ENCODE measurements at regions not wholly inside any gene's neighbourhood (a gene's known extent, or its start where the extent isn't known, plus 50 kb on each side); places are given as distances from the start of the nearest gene placed in this dataset.

DNA sequence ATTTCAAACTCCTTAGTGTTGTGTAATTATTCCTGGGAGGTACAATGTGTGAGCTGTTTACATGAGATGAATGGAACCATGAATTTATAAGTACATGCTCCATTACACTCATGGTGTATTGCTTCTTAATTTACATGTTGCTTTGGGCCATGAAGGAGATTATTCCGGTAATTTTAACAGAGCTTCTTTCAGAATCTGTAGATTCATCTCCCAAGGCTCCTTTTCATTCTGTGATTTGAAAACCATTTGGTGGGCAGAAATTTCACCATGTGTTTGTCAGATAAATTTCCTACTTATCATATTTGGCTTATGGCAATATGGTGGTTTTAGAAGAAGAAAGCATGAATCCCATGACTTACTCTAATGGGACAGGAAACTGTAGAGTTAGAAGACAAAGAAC is 421.6 kb upstream of the EYS start:
- DNase-seq (no peak), ATAC-seq (ENCODE audit: insufficient read depth, low read depth) (no peak)
- H4K20me1 ChIP-seq (ENCODE audit: insufficient read depth, low read length) = no peaks in the 10 kb centered on the region
- no peak overlapping the region for H3K9ac ChIP-seq (ENCODE audit: low read depth, low read length)
- no peak overlapping the region for H3K4me2 ChIP-seq (ENCODE audit: insufficient read depth, low read length)
- no peak for TF ChIP-seq EZH2 (IDR thresholded peaks at IDR 0.05; ENCODE audit: borderline replicate concordance, low read depth, low read length, severe bottlenecking)
- peaks cover 4% of the 10 kb centered on the region for H3K9me3 ChIP-seq (ENCODE audit: insufficient read depth, low read length, severe bottlenecking)
- H2AFZ ChIP-seq (ENCODE audit: low read depth, low read length) = no peak overlapping the region
- no peak overlapping the region for H3K27ac ChIP-seq (ENCODE audit: low read length)
- no peaks in the 10 kb centered on the region for H3K27me3 ChIP-seq (ENCODE audit: insufficient read depth, low read length, poor library complexity)
- H3K4me3 ChIP-seq (ENCODE audit: low read depth in 1 of 2, low read length in 2 of 2) = no peak overlapping the region
- no peaks in the 10 kb centered on the region for H3K79me2 ChIP-seq (ENCODE audit: insufficient read depth, low read length)
- no peaks in the 10 kb centered on the region for H3K4me1 ChIP-seq (ENCODE audit: insufficient read depth, low read length)
- no peaks in the 10 kb centered on the region for H3K36me3 ChIP-seq (ENCODE audit: insufficient read depth, low read length)

DNA sequence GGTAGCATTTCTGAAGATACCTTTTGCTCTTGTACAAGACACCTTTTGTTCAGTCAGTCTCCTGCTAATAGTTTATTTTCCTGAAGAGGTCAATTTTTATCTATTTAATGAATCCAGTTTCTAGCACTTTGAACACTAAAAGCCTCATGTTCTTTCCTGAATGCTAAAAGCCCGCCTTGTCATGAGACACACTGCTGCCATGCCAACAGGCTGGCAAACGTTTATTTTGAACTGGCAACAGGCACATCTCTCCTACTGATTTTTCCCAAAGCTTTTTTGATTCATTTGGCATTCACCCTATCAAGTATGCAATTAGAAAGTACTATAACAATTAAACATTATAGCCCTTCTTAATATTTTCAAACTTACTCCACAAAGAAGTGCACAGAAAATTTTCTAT is 421.2 kb upstream of the EYS start:
- no peak for ATAC-seq (ENCODE audit: insufficient read depth, low read depth)

GRCh38 chr6:66127061-66127460 is 420.0 kb upstream of the EYS start:
- H3K79me2 ChIP-seq (ENCODE audit: insufficient read depth, low read length) = no peaks in the 10 kb centered on the region
- TF ChIP-seq CTCF (IDR thresholded peaks at IDR 0.05; ENCODE audit: borderline replicate concordance, extremely low read depth, low read length, poor library complexity, severe bottlenecking) = no peak
- no peak for TF ChIP-seq EZH2 (IDR thresholded peaks at IDR 0.05; ENCODE audit: borderline replicate concordance, low read depth, low read length, severe bottlenecking)
- peaks cover 4% of the 10 kb centered on the region for H3K9me3 ChIP-seq (ENCODE audit: insufficient read depth, low read length, severe bottlenecking)
- H4K20me1 ChIP-seq (ENCODE audit: insufficient read depth, low read length) = no peaks in the 10 kb centered on the region
- DNase-seq (no peak), ATAC-seq (ENCODE audit: insufficient read depth, low read depth) (no peak)
- no peak overlapping the region for H3K4me2 ChIP-seq (ENCODE audit: insufficient read depth, low read length)
- no peaks in the 10 kb centered on the region for H3K4me1 ChIP-seq (ENCODE audit: insufficient read depth, low read length)
- no peak overlapping the region for H3K9ac ChIP-seq (ENCODE audit: low read depth, low read length)
- no peak overlapping the region for H2AFZ ChIP-seq (ENCODE audit: low read depth, low read length)
- no peaks in the 10 kb centered on the region for H3K27me3 ChIP-seq (ENCODE audit: insufficient read depth, low read length, poor library complexity)
- H3K4me3 ChIP-seq (ENCODE audit: low read depth in 1 of 2, low read length in 2 of 2) = no peak overlapping the region
- no peak overlapping the region for H3K27ac ChIP-seq (ENCODE audit: low read length)
- H3K36me3 ChIP-seq (ENCODE audit: insufficient read depth, low read length) = no peaks in the 10 kb centered on the region

More for the DNA sequence above, 421.2 kb upstream of the EYS start:
- Histone ChIP-seq H3K9ac (ENCODE audit: low read depth, low read length) (no peak overlapping the region), H2AFZ (ENCODE audit: low read depth, low read length) (no peak overlapping the region), H3K27ac (ENCODE audit: low read length) (no peak overlapping the region), H3K4me2 (ENCODE audit: insufficient read depth, low read length) (no peak overlapping the region), H3K9me3 (ENCODE audit: insufficient read depth, low read length, severe bottlenecking) (peaks cover 4% of the 10 kb centered on the region), H3K36me3 (ENCODE audit: insufficient read depth, low read length) (no peaks in the 10 kb centered on the region), H4K20me1 (ENCODE audit: insufficient read depth, low read length) (no peaks in the 10 kb centered on the region), H3K27me3 (ENCODE audit: insufficient read depth, low read length, poor library complexity) (no peaks in the 10 kb centered on the region), H3K4me3 (ENCODE audit: low read depth in 1 of 2, low read length in 2 of 2) (no peak overlapping the region), H3K79me2 (ENCODE audit: insufficient read depth, low read length) (no peaks in the 10 kb centered on the region), H3K4me1 (ENCODE audit: insufficient read depth, low read length) (no peaks in the 10 kb centered on the region)
- TF ChIP-seq EZH2 (IDR thresholded peaks at IDR 0.05; ENCODE audit: borderline replicate concordance, low read depth, low read length, severe bottlenecking) (no peak), CTCF (IDR thresholded peaks at IDR 0.05; ENCODE audit: borderline replicate concordance, extremely low read depth, low read length, poor library complexity, severe bottlenecking) (no peak)
- DNase-seq = no peak

GRCh38 chr6:66126358-66126757 is 419.3 kb upstream of the EYS start:
- ATAC-seq (ENCODE audit: insufficient read depth, low read depth) = no peak
- Histone ChIP-seq H3K4me3 (ENCODE audit: low read depth in 1 of 2, low read length in 2 of 2) (no peak overlapping the region), H3K4me1 (ENCODE audit: insufficient read depth, low read length) (no peaks in the 10 kb centered on the region), H3K79me2 (ENCODE audit: insufficient read depth, low read length) (no peaks in the 10 kb centered on the region), H3K27ac (ENCODE audit: low read length) (no peak overlapping the region), H3K9ac (ENCODE audit: low read depth, low read length) (no peak overlapping the region), H3K9me3 (ENCODE audit: insufficient read depth, low read length, severe bottlenecking) (peaks cover 4% of the 10 kb centered on the region), H3K36me3 (ENCODE audit: insufficient read depth, low read length) (no peaks in the 10 kb centered on the region), H3K4me2 (ENCODE audit: insufficient read depth, low read length) (no peak overlapping the region), H4K20me1 (ENCODE audit: insufficient read depth, low read length) (no peaks in the 10 kb centered on the region), H3K27me3 (ENCODE audit: insufficient read depth, low read length, poor library complexity) (no peaks in the 10 kb centered on the region), H2AFZ (ENCODE audit: low read depth, low read length) (no peak overlapping the region)
- TF ChIP-seq EZH2 (IDR thresholded peaks at IDR 0.05; ENCODE audit: borderline replicate concordance, low read depth, low read length, severe bottlenecking) (no peak), CTCF (IDR thresholded peaks at IDR 0.05; ENCODE audit: borderline replicate concordance, extremely low read depth, low read length, poor library complexity, severe bottlenecking) (no peak)
- DNase-seq = no peak
